Fibroblast of skin of back (primary cell): ENCODE measurements at regions not wholly inside any gene's neighbourhood (a gene's known extent, or its start where the extent isn't known, plus 50 kb on each side); places are given as distances from the start of the nearest gene placed in this dataset.

Source experiments
- DNase-seq: peaks from one replicate; pipeline ENCODE4 v3.0.0-alpha.2; 2013

DNA sequence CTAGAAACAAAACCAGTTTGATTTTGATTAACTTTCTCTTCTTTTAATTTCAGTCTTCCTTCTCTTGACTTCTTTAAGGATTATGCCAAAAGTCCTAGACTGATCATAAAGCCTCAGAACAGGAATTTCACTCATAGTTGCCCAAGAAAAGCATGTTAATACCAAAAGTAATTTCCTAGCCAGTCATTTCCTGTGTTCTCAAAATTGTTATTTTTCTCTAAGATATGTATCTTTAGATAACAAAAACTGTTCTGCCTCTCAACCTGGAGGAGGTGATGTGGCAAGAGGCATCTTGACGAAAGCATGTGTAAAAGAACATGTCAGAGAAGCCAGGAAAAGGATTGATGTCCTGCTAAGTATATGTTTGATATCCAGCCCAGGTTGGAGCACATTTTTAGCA lies 78.0 kb upstream of the IPO9 start:
- peak; percentile 89 for DNase-seq

DNA sequence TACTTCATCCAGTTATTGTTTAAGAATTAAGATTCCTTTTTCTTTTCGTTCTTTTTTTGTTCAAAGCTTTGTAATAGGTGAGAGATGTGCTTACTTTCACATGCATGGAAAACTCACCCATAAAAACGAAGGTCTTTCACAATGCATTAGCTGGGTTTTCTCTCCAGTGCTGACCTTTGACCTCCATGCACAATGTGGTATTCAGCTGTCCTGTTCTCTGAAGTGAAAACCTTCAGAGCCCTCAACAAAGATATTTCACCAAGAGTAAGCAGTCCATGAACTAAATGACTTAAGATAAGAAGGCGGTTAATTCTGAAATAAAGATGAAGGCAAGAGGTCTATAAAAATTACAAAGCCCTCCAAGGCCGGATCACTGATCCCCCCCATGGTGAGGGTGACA lies 77.1 kb upstream of the IPO9 start:
- DNase-seq = no peak

DNA sequence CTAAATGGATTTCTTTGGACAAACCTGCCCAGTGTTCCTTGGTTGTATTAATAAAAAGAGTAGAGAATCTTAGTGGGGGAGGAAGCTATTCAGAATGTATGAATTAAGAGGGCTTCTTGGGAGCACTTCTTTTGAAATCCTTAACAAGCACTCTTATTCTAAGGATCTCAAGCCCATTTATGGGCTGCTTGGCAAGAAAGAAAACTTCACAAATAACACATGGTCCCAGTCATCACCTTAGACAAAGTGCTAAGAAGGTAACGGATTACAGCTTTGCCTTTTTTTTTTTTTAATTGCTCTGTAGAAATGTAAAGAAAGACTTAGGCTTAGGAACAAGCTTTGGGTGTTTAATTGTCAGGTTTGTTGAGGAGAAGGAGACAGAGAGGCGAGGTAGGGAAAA lies 76.6 kb upstream of the IPO9 start:
- no peak for DNase-seq

- peak; percentile 79 for DNase-seq
These were observed 75.5 kb upstream of the IPO9 start for GRCh38 chr1:201753492-201753891.

DNA sequence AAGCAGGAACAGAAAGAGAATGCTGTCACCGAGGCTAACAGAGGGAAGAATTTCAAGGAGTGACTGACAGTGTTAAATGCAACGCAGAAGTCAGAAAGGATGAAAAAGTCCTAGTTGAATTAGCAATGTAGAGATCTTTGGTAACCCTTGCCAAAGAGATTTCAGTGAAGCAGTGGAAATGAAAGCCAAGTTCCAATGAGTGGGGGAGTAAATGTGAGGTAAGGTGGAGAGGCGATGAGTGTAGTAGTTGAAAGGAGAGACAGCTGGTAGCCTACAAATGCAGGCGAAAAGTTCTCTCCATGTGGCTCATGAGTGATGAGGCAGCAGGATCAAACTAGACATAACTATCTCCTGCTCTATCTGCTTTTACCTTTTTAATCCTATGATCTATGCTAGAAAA lies 74.6 kb upstream of the IPO9 start:
- DNase-seq = no peak

DNA sequence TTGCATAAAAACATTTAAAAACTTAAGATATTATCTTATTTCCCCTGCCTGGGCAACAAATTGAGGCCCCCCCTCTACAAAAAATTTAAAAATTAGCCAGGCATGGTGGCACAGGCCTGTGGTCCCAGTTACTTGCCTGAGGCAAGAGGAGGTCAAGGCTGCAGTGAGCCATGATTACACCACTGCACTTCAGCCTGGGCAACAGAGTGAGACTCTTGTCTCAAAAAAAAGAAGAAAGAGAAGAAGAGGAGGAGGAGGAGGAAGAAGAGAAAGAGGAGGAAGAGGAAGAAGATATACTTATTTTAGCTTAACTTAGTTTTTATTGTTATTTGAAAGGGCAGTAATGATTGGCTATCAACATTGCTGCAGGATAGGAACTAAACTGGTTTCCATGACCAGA lies 73.8 kb upstream of the IPO9 start:
- no peak for DNase-seq

GRCh38 chr1:201756406-201756805 lies 72.6 kb upstream of the IPO9 start:
- DNase-seq = peak; percentile 96

GRCh38 chr1:201758499-201759050 lies 70.4 kb upstream of the IPO9 start:
- no peak for DNase-seq

GRCh38 chr1:201759194-201759815 lies 69.7 kb upstream of the IPO9 start:
- DNase-seq = peak; percentile 67

DNA sequence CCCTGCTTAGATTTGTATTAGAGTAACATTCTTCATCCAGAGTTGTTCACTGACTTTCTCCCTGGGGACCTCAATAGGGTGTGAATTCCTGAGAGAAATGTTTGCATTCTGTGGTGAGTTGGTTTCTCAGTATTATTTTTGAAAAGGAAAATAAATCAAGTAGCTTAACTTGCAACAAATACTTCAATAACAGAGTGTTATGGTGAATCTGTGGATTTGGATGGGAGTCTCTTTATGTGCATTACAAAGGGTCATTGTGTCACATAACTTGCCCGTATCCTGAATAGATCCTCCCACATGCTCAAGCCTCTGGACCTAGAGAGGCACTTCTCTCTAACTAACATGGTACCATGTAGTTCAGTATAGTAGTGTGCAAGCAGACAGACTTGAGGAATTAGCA lies 68.4 kb upstream of the IPO9 start:
- peak; percentile 96 for DNase-seq

DNA sequence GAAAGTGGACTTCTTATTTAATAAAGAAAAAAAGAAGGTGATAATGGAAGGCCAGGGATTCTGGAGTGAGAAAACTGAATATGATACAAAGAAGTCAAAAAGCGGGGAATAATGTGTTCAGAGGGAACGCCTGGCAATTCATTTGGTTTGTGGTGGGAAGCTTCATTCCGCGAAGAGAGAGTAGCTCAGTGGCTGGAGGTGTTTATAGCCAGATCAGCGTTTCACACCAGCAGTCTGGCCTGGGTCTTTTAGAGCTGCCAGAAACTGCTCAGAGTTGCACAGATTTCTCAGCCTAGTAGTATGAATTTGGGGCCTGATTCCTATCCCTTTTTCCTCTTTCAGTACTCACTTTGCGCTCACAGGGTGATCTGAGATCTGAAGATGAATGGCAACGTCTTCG lies 67.8 kb upstream of the IPO9 start:
- no peak for DNase-seq

GRCh38 chr1:201761871-201762270 lies 67.1 kb upstream of the IPO9 start:
- DNase-seq = no peak

GRCh38 chr1:201762381-201762780 lies 66.6 kb upstream of the IPO9 start:
- no peak for DNase-seq

GRCh38 chr1:201763455-201764140 lies 65.4 kb upstream of the IPO9 start:
- DNase-seq = peak; percentile 76

GRCh38 chr1:201764166-201764565 lies 64.8 kb upstream of the IPO9 start:
- DNase-seq = no peak

DNA sequence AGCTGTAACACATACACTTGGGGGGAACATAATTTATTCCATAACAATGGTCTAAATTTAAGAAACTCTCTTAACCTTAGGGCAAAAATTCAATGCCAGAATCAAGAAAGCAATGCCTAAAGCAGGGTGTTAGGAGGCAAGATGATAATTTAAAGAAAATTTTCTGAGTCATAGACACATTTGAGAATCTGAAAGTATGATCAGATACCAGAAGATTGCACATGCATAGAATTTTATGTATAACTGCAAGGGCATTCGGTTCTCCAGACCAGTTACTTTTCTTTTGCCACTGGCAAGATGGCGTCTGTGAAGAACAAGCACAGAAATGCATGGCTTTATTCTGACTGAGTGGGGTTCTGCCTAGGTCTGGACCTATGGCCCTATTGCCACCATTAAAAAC lies 64.4 kb upstream of the IPO9 start:
- no peak for DNase-seq

- DNase-seq = peak; percentile 96
These were observed 62.7 kb upstream of the IPO9 start for GRCh38 chr1:201766131-201766866.

DNA sequence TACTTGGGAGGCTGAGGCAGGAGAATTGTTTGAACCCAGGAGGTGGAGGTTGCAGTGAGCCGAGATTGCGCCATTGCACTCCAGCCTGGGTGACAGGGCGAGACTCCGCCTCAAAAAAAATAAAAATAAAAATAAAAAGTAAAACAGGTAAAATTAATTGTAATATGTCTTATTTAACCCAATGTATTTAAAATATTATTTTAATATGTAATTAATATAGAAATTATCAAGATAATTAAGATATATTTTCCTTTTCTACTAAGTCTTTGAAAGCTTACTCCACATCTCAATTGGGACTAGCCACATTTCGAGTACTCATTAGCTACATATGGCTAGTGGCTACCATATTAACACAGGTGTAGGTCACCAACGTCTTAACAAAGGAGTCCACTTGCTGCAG lies 61.6 kb upstream of the IPO9 start:
- no peak for DNase-seq

DNA sequence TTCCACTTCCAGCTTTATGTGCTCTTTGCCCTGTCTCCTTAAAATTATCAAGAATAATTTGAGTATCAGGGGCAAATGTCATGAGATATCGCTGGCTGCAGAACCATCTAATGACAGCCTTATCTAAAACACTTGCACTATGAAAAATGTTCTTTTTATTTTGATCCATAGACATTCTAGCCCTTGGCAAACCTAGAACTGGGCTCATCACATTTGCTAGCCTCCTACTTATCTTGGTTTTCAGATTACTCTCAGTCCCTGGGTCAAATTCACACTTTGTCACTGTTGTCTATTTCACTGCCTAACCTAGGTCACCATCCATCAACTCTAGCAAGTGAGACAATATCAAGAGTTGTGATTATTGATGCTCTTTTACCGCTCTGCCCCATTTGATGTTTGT lies 59.9 kb upstream of the IPO9 start:
- no peak for DNase-seq

- peak; percentile 94 for DNase-seq
These were observed 59.0 kb upstream of the IPO9 start for GRCh38 chr1:201769966-201770365.

DNA sequence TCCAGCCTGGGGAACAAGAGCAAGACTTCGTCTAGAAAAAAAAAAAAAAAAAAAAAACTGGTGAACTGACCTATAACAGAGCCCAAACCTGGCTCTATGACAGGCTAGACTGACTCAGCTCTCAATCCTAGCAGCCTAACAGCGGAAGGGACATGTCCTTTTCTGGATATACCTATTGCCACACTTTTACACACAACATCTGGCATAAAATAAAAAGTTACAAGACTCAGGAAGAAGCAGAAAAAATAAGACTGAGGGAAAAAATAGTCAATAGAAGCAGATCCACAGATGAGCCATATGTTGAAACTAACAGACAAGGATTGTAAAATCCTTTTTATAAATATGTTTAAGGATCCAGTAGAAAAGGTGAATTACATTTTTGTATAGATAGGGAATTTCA lies 57.5 kb upstream of the IPO9 start:
- DNase-seq = no peak

DNA sequence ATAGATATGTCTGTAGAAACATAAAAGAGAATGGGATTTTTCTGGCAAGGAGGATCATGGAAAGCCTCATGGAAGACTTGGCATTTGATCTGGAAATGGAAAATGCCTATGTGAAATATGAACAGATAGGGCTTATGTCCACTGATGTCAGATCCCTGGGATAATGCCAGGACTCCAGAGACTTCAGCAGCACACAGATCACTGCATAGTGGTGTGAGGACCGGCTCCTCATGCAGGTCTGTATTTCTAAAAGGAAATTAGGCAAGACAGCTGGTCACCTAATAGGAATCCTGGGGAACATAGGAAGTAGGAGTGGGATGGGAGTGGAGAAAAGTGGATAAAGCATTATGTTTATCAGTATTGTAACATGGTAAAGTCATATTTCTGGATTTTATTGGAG lies 56.8 kb upstream of the IPO9 start:
- DNase-seq = peak; percentile 76

DNA sequence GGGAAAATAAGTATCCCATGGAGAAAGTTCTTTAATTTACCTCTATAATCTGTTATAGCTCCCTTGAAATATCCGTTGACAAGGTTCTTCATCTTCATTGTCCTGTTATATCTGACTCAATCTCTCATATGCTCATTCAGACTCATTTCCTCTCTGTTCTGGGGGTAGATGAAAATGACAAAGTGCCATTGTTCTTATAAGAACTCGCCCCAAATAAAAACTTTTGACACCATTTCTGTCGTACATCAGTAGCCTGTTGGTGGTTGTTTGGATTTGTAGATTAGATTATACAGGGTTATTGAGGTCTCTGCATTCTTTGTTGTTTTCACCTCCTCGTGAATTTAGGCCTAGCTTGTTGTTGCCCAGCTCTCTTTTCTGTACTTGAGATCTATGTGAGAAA lies 55.2 kb upstream of the IPO9 start:
- no peak for DNase-seq
